NCI-H2227 treated with DMSO at 0.1 percent for 48 hours (cell line): ENCODE measurements at regions not wholly inside any gene's neighbourhood (a gene's known extent, or its start where the extent isn't known, plus 50 kb on each side); places are given as distances from the start of the nearest gene placed in this dataset.
"Not testable (repeated sequence)": the region's sequence is repeated elsewhere in the genome, so short reads cannot be mapped to it uniquely, and the experiment has no call there.

ENCODE experiments used
- DNase-seq: peaks from one replicate; lab custom pipeline; 2025; lab: John Stamatoyannopoulos, UW

DNA sequence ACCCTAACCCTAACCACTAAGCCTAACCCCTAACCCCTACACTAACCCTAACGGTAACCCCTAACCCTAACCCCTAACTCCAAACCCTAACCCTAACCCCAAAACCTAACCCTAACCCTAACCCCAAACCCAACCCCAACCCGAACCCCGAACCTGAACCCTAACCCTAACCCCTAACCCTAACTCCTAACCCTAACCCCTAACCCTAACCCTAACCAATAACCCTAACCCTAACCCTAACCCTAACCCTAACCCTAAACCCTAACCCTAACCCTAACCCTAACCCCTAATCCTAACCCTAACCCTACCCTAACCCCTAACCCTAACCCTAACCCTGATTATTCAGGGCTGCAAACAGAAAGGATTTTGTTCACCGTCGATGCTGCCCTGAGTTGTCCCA lies 144.6 kb upstream of the DUSP22 start:
- not testable (repeated sequence) for DNase-seq

DNA sequence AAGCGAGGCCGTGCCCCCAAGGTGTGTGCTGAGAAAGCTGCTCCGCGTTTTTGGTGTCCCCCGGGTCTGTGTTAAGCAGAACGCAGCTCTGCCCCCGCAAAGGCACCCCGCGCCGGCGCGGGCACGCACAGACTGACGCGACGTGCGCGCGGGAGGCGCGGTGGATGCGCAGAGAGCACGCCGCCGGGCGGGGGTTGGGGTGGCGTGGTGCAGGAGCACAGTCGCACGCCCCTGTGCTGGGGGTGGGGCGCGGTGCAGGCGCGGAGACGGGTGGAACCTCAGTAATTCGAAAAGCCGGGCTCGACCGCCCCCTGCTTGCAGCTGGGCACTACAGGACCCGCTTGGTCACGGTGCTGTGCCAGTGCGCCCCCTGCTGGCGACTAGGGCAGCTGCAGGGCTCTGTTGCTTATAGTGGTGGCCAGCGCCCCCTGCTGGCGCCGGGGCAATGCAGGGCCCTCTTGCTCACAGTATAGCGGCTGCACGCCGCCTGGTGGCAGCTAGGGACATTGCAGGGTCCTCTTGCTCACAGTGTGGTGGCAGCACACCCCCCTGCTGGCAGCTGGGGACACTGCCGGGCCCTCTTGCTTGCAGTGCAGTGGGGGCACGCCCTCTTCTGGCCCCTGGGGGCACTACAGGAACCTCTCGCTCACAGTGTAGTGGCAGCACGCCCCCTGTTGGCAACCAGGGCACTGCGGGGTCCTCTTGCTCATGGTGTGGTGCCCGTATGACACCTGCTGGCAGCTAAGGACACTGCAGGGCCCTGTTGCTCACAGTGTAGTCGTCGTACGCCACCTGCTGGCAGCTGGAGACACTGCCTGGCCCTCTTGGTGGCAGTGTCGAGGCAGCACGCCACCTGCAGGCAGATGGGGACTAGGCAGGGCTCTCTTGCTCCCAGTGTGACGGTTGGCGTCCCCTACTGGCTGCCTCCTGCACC lies 144.0 kb upstream of the DUSP22 start:
- not testable (repeated sequence) for DNase-seq

DNA sequence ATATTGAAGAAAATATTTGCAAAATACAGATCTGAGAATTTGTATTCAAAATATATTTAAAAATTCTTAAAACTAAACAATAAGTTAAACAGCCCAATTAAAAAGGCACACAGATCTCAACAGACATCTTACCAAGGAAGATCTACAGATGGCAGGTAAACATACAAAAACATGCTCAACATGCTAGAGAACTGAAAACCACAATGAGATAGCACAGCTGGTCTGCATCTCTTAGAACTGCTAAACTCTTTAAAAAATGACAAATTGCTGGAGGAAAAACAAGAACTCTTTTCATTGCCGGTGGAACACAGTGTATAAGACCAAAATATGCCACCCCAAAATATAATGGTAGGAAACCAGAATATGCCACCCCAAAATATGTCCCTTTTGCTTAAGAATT lies 142.1 kb upstream of the DUSP22 start:
- DNase-seq = not testable (repeated sequence)

DNA sequence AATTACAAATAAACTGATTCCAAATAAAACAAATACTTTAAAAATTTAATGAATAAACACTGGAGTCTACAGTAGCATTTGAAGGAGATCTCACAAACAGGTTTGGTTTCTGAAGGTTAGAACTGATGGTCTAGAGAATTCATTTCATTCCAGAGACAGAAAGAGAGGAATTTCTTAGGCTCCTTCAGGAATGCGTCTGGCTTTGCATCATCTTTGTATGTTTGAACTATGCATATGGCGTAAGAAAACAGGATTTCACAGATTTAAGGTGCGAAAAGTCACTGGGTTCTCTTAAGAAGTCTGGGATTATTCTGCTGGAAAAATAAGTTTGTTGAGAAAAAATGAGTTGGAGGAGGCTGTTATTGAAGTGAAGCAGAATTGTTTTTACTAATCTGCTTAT lies 139.9 kb upstream of the DUSP22 start:
- DNase-seq = not testable (repeated sequence)

DNA sequence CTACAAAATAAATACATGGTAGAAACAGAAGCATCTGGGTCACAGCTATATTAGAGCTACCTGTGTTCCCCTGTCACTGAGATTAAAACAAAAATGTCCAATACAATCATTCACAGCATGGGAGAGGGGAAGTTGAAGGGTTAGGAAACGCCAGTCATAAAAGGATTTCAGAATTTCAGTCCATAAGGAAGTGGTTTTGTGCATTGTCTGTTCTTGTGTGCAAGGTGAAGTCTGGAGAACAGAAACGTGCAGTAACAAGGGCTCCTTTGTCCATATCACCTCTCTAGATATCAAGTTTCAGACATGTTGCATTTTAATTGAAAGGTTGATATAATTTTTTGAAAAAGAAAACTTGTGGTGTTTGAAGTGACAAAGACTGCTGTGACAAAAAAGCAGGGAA lies 139.3 kb upstream of the DUSP22 start:
- DNase-seq = not testable (repeated sequence)

DNA sequence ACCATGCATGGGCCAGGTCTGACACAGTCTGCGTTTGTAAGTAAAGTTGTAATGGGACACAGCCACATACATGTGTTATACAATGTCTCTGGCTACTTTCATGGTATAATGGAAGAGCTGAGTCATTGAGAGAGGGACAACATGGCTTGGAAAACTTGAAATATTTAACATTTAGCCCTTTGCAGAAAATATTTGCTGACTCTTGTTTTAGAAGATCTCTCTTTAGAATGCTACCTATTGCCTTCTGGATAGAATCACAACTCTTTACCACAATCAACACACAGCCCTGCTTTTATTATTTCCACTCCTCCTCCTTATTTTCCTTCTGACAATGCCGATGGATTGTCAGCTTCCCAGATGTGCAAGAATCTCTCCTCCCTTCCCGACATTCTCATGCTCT lies 138.4 kb upstream of the DUSP22 start:
- not testable (repeated sequence) for DNase-seq

DNA sequence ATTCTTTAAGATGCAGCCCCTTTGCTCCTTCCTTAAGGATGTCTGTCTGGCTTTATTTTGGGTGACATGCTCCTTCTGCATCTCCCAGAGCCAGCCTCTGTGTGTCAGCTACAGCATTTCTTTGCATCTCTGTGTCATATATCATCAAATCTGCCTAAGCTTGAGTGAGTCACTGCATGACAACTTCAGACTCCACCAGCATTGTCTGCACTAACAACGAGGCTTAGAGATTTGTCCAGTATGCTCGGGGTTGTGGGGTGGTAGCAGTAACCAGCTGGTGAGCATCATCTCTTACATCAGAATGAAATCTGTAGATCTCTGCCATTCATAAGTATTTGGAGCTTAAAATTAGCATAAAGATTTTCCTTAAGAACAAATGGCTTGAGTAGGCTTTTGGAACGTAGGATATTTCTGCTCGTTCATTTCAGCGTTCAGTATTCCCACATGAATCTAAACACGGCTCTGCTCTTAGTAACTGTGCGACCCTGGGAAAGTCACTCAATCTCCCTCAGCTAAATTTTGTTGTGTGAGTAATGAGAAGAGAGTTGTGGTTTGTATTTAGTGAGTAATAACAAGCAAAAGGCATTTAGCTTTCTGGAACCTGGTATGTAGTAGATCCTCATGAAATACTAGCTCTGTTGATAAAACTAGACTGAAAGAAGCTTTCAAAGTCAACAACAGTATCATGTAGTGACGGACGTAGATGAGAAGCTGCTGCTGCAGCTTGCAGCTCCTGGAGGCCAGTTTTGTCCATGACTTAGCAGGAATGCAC lies 137.8 kb upstream of the DUSP22 start:
- DNase-seq = not testable (repeated sequence)

DNA sequence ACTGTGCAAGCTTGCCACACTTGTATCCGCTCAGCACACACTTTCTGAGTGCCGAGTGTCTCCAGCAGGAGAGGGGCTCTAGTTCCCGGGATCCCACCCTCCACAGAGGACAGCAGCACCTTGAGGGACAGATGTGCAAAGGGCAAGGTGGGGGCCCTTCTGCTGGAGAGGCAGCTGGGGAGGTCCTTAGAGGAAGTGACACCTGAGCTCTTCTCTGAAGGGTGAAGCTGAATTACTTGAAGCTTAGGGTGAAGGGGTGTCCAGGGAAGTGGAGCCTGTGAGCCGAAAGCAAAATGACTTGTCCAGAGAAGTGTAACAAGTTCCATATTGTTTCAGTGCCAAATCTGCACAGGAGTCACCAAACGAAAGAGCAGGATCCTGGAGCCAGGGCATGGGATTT lies 136.3 kb upstream of the DUSP22 start:
- no peak for DNase-seq

DNA sequence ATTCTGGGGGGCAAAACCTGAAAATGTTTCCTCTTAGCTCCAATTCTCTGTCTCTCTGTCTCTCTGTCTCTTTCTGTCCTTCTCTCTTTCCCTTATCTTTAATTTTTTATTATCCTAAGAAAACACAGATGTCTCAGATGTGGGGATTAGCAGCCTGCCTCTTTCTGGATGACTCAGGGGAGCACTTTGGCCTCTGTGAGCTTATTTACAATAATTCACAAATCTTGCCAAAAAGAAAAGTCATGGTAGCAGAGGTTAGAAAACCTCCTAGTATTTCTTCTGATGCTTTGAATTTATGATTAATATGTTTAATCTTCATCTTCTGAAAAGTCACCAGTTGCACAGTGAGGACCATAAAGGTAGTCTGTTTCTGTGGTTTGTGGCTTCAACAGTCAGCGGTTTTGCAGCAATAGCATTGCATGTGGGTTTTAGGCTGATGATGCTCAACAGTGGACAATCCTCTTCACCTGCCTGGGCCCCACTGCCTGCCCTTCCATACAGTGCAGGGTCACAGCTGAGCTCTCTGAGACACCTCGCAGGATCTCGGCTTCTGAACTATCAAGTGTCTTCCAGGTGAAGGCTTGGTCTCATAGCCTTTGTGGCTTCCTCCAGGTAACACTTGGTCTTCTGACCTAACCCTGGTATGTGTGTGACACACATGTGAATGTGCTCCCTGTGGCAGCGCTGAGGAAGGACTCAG lies 135.7 kb upstream of the DUSP22 start:
- not testable (repeated sequence) for DNase-seq

DNA sequence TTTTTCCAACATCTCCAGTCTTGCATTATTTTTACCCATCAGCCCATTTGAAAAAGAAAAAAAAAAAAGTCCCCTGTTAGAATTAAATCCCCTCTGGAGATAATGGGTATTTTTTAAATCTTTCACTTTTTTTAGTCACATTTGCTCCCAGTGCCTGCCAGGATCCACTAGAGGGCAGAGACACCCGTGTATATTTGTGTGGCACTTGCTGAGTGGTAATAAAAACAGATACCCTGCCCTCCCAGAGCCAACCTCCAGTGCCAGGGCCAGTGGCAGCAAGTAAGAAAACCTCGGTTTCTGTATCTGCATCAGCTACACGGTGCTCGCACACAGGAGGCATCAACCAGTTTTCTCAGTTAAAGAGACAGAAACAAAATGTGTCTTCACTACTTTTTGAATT lies 135.1 kb upstream of the DUSP22 start:
- DNase-seq = not testable (repeated sequence)

DNA sequence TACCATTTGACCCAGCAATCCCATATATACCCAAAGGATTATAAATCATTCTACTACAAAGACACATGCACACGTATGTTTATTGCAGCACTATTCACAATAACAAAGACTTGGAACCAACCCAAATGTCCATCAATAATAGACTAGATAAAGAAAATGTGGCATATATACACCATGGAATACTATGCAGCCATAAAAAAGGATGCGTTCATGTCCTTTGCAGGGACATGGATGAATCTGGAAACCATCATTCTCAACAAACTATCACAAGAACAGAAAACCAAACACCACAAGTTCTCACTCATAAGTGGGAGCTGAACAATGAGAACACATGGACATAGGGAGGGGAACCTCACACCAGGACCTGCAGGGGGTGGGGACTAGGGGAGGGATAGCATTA lies 130.6 kb upstream of the DUSP22 start:
- DNase-seq = not testable (repeated sequence)

DNA sequence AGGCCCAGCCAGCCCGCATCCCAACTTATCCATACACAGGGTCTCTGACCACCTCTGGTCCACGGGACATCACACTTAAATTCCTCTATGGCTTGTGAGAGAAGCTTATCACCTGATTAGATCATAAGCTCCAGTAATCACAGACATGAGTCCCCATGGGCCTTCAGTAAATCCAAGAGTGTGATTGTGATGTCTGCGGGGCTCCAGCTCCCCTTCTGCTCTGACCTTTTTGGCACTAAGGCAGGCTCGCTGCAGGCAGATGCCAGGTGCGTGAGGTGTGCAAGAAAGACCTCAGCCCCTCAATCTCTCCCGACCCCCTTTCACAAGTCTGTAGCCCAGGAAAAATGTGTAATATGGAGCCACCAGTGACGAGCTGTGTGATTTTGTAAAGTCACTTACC lies 127.6 kb upstream of the DUSP22 start:
- no peak for DNase-seq

DNA sequence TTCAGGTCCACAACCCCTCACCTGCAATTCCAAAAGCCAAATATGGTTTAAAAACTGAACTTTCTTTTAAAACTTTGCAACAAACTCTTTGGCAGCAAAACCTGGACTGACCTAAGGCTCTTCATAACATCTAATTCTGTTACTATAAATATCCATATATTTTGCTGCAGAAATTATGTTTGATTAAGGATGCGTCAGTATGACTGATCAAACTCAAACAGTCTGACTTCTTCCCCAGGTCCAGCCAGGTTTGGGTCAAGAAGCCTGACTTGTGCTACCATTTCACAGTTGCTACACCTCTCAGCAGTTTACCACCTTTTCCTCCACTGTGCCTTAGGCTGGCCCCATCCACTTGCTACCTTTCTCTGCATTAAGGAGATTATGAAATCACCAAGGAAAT lies 127.0 kb upstream of the DUSP22 start:
- no peak for DNase-seq

DNA sequence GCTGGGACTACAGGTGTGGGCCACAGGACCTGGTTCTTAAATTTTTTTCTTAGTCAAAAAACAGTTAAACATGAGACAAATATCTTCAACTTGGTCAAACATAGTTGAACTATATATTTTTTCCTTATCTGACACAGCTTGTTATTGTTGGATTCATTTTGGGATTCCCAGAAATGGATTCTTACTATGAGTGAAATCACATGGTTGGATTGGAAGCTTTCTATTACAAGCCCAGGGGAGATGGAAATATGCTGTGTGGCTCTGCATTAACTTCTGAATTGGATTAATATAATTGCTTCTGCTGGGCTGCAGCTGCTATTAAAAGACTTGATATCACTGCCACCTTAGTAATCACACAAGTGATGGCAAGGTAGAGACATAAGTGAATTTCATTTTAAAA lies 126.4 kb upstream of the DUSP22 start:
- DNase-seq = no peak

DNA sequence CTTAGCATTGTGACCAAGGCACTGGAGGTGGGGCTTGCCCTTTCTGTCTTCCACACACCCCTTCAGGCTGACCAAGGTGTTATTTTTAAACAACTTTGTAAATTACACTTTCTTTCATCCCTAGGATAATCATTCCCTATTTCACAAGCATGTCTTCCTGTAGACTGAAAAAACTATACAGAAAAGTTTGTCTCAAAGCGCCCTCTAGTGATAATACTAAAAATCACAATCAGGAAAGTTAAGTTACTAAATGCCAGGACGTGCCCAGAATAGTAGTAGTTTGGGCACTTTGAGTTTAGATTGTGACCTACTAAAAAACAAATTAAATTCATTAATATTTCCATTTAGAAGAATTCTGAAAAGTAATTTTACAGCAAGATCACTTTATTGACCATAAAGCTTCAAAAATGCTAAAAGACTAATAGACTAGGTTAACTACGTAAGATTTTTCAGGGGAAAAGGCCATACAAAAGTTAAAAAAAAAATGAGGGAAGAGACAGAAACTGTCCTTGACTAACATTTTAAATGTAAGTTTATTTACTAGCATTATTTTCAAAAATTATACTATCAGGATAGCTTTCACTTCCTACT lies 123.3 kb upstream of the DUSP22 start:
- peak; percentile 76 for DNase-seq

DNA sequence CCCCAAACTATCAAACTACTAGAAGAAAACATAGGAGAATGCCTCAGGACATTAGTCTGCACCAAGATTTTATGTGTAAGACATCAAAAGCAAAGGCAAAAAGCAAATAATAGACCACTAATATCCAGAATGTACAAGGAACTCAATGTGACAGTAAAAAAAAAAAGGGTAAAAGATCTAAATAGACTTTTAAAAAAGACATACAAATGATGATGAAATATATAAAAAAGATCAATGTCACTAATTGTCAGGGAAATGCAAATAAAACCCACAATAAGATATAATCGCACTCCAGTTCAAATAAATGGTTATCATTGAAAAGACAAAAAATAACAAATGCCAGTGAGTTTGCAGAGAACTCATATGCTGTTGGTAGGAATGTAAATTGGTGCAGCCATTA lies 118.3 kb upstream of the DUSP22 start:
- no peak for DNase-seq

DNA sequence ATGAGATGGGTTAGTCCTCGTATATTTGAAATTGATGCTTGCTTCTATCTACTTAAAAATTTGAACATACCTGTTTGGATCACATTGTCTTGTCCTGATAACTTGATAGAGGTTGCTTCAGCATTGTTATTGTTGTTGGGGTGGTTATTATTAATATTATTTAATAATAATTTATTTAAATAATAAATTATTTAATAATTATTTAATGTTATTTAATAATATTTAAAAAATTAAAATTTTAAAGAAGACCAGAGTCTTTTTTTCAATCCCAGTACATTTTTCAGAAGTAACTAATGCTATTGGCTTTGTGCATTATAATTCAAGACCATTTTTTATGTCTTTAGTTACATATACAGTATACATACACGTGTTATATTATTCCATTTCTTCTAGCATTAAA lies 116.6 kb upstream of the DUSP22 start:
- DNase-seq = no peak

DNA sequence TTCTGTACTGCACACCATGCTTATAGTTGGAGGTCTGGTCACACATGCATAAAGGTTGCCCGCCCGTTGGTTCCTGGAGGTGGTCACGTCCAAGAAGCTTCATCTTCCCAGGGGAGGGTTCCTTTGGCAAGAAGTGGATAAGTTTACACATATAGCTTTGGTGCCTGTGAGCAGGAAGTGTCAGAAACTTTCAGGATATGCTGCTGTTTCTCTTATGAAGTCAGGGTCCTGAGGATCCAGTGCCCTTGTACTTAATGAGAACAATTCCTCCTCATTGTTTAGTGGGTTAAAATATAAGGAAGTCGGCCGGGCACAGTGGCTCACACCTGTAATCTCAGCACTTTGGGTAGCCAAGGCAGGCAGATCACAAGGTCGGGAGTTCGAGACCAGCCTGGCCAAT lies 115.5 kb upstream of the DUSP22 start:
- no peak for DNase-seq

DNA sequence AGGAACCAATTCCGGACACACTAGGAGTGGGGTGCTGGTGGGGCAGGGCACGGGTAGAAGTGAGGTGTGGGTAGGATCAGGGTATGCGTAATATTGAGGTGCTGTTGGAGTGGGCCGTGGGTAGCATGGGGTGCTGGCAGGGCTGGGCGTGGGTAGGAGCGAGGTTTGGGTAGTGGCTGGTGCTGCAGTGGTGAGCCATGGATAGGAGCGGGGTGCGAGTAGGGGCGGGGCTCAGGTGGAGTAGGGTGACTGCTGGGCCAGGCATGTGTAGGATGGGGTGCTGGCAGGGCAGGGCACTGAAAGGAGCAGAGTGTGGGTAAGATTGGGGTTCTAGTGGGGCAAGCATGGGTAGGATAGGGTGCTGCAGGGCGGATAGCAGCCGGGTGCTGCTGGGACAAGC lies 114.2 kb upstream of the DUSP22 start:
- no peak for DNase-seq

DNA sequence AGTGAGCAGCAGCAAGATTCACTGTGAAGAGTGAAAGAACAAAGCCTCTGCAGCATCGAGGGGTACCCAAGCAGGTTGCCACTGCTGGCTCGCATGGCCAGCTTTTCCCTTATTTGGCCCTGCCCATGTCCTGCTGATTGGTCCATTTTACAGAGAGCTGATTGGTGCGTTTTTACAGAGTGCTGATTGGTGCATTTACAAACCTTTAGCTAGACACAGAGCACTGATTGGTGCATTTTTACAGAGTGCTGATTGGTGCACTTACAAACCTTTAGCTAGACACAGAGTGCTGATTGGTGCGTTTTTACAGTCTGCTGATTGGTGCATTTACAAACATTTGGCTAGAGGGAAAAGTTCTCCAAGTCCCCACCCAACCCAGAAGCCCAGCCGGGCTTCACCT lies 113.4 kb upstream of the DUSP22 start:
- DNase-seq = not testable (repeated sequence)

DNA sequence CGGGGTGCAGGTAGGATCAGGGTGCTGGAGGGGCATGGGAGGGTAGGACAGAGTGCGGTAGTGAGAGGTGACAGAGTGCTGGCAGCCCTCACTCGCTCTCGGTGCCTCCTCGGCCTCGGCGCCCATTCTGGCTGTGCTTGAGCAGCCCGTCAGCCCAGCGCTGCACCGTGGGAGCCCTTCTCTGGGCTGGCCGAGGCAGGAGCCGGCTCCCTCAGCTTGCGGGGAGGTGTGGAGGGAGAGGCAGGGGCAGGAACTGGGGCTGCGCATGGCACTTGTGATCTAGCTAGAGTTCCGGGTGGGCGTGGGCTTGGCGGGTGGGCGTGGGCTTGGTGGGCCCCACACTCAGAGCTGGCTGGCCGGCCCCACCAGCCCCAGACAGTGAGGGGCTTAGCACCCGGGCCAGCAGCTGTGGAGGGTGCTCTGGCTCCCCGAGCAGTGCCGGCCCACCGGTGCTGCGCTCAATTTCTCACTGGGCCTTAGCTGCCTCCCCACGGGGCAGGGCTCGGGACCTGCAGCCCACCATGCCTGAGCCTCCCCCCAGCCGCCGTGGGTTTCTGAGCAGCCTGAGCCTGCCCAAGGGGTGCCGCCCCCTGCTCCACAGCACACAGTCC lies 112.8 kb upstream of the DUSP22 start:
- DNase-seq = no peak
